Mesenteric fat pad (tissue), 1 donor: ENCODE measurements at regions not wholly inside any gene's neighbourhood (a gene's known extent, or its start where the extent isn't known, plus 50 kb on each side); places are given as distances from the start of the nearest gene placed in this dataset.

Source experiments
- DNase-seq: peaks from one replicate; pipeline ENCODE4 v3.0.0-alpha.2; 2020; ENCODE audit warnings: low spot score
- donor health status: DM: yes; HTN: yes; CAD: no.

DNA sequence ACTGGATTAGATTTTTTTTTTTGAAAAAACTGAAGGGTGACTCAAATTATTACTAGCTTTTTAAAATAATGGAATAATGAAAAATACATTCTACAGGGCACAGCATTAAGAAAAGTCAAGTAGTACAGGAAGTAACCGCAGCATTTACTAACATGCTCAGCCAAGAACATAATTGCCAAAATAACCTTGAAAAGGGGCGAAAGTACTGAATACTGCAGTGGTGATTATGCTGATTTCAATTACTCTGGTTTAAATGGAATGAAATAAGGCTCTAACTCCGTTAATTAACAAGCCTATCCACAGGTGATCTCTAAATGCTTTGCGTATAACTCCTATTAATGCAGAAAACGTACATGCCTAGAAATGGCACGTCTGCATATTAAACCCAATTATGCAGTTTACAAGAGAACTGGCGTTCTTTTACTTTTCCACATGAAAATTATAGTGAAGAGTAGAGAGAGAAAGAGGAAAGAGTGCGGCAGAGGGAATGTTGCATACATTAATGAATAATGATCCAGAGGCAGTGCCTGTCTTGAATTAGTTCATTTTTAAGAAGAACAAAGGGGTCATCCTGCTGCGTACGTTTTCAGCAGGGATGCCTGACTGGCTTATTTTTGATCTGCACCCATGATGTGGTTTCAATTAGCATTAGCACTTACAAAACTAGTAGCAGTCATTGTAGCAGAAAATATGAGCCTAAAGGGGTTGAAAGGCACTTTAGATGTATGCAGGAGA lies 612.4 kb downstream of the NYAP2 start:
- DNase-seq: no peak

DNA sequence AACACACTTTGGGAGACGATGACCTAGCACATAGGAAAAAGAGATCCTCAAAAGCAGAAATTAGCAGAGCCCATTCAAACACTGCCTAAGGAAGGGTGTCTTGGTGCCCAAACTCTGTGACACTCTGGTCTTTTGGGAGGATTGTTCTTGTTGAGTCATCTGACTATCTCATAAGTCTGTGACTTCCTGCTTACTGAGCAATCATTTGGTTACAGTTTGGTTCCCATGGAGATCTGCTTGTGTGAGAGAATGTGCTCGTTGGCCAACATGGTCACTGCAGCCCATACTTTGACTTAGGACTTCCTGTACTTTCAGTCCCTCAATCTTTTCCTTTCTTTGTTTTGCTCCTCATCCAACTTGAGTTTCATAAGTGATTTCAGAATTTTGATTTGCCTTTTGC lies 602.9 kb downstream of the NYAP2 start:
- DNase-seq: no peak

DNA sequence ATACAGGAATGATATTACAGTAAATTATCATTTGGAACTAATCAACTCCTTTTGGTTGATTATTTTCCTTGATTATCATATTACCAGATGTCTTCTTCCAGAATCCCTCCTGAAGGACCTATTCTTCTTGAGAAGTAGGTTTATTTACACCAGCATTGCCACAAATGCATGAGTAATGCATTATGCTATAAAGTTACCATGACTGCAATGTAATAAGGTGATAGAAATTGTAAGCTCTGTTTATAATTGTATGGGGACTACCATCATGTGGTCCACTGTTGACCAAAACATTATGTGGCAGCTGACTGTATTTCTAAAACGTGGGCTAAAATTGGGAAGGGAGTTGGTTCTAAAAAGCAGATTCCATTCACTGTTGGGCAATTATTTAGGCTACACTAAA lies 602.2 kb downstream of the NYAP2 start:
- no peak for DNase-seq

DNA sequence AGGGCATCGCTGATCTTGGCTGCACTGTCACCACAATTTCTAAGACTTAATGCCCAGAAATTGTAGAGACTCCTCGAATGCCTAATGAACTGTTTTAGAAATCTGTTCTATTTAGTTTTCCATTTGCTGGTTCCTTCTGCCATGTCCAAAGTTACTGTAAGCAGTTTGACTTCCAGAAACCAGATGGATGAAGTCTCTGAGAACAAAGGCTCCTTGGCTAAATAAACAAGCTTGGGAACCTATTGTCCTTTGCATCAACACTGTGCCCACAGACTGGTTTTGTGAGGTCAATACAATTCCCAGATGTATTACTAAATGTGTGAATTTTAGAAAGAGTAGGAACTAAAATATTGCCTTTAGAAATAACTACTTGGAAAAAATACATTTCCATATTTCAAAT lies 600.2 kb downstream of the NYAP2 start:
- DNase-seq: no peak

DNA sequence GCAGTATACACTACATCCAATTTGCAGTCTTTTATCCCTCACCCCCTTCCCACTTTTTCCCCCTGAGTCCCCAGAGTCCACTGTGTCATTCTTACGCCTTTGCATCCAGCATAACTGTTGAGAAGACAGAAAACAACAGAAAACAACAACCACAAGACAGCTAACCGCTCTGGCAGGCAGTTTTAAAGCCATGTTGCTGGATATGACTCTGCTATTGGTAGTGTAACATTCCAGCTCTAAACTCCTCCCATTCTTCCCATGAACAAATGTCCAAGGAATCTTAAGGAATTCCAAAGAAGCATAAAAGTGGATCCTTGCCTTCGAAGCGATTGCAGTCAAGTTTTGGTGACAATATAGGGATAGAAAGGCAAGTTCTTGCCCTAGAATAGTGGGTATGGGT lies 599.1 kb downstream of the NYAP2 start:
- DNase-seq: no peak

DNA sequence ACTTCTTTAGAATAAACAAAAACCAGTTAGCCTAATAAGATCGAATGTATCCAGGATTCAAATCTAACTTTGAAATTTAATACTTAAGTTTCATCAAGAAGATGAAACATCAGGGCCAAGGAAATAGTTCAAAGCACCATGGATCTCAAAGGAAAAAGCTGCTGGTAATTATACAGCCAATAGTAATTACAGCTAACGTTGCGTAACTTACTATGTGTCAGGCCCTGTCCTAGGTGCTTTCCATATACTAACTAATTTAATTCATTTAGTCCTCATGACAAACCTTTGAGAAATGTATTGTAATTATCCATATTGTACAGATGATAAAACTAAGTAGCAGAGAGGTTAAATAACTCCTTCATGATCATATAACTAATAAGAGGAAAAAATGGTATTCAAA lies 598.6 kb downstream of the NYAP2 start:
- no peak for DNase-seq

DNA sequence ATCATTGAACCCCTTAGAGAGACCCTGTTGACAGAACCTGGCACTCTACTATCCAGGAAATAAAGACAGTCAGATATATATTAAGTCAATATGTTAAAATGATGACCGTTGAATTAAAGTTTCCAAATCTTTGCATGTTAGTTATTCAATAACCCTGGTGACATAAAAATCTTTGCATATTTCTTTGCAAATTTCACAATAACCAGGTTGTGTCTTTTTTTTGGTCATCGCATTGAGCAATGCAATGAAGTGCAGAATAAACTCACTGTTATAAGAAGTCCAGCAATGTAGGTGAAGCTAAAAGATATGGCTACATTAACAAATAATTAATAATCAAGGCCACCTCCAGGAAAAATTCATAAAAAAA lies 596.9 kb downstream of the NYAP2 start:
- no peak for DNase-seq

DNA sequence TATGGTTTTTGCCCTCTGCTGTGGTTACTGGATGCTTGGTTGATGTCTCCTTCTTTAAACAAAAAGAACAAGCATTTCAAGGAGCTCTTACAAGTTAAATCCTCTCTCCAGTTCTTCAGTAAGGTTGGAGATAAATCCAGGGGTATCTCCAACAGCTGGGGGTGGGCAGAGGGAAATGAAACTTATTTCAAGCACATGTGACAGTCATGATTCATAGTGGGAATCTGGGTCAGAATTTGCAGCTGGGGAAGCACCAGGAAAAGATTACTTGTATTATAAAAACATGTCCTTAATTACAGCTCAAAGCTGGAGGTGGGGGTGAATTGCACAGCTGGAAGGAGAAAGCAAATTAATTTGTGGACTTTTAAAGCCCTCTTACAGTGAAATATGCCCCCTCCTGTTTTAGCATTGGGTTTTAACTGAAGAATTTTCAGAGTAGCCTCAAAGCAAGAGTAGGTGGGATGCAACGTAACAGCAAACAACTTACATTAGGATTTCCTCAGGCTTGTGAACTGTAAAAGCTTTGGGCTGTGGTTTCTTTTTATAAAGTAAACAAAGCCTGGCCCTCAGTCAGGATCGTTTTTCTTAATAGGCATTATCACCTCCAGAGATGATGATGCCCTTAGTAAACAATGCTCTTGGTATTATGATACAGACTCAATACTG lies 596.4 kb downstream of the NYAP2 start:
- no peak for DNase-seq

DNA sequence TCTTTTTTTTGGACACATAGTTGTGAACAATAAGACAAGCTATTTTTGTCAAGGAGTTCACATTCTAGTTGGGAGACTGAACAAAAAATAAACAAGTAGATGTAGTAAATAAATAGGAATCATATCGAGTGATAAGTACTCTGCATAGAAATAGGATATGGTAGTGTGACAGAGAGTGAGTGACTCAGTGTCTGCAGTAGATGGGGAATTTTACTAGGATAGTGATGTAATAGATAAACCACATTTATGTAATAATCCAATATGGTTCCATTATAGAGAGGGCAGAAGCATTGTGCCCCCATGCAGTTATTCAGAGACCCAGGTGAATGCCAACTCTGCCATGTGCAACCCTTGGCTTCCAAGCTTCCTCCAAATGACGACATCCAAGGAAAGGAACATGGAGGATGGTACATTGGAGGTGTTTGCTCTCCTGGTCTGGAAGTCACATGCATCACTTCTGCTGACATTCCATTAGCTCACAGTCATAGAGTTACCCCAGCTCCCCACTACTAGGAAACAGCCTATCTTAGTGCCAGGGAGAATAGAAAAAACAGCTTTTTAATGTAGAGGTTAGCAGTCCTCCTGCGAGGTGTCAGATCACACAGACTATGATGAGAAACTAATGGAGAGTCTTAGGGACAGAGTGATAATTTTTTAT lies 595.4 kb downstream of the NYAP2 start:
- no peak for DNase-seq

DNA sequence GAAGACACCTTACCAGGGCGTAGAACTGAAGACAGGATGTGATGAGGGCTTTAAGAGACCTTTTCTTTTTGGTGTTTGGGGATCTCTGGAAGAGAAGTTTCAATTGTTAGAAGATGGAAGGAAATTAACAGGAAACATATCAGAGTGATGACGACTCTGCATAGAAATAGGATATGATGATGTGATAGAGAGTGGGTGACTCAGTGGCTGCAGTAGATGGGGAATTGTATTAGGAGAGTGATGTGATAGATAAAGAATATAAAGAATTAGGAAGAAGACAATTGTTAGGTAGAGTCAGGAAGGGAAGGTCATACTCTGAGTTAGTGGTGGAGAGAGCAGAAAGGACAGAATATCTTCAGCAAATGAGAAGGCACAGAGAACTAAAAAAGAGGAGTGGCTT lies 593.9 kb downstream of the NYAP2 start:
- DNase-seq: no peak

DNA sequence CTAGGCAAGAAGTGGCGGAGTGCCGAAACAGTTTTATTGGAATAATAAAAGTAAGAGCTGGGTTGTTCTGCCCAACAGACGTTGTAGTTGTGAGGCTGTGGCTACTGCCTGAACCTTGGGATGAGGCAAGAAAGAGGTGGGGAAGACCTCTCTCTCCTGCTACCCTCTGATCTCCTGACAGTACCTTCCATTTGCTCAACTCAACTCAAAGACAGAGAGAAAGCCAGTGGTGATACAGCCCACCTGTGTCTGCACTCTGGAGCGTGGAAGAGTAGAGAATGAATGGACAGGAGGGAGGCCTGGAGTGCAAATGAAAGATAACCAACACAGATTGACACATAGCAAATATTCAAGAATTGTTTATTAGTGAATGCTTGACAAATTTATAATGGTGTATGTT lies 590.3 kb downstream of the NYAP2 start:
- DNase-seq: no peak

DNA sequence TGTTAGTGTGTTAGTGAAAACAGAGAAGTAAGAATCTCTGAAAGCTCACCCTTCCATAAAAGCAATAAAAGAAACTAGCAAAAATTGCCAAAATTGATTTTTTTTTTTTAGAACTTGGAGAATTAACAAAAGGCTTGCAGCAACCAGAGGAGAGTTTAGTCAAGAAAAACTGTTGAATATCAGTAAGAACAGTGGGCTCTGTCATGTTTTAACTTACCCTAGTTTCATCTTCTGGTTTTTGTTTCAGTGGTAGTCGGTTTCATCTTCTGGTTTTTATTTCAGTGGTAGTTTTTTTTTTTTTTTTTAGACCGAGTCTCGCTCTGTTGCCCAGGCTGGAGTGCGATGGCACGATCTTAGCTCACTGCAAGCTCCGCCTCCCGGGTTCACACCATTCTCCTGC lies 580.9 kb downstream of the NYAP2 start:
- no peak for DNase-seq

DNA sequence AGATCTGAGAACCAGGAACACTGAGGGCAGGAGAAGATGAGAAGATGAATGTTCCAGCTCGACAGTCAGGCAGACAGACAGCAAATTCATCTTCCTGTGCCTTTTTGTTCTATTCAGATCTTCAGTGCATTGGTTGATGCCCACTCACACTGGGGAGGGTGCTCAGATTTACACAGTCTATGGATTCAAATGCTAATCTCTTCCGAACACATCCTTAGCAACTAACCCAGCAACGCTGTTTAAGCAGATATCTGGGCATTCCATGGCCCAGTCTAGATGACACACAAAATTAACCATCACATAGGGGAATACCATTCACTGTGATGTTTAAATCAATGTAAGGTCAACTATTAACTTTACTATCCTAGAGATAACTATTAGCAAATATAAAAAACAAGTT lies 571.9 kb downstream of the NYAP2 start:
- DNase-seq: no peak

DNA sequence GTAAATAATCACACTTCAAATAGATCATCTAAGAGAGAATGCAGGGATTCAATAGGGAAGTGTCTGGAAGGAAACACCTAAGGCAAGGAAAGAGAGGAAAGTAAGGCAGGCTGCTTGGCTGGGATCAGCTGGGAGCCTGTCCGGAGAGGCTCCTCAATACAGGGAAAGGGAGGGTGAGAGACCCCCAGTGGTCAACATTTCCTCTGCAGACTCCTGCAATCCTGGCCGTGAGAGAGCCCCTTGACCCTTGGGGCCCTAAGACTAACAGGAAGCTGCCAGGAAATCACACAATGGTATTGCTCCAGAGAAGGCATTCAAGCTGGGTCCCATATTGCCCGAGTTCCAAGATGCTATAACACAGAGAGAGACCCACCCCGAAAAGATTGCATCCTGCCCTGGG lies 549.4 kb downstream of the NYAP2 start:
- no peak for DNase-seq

DNA sequence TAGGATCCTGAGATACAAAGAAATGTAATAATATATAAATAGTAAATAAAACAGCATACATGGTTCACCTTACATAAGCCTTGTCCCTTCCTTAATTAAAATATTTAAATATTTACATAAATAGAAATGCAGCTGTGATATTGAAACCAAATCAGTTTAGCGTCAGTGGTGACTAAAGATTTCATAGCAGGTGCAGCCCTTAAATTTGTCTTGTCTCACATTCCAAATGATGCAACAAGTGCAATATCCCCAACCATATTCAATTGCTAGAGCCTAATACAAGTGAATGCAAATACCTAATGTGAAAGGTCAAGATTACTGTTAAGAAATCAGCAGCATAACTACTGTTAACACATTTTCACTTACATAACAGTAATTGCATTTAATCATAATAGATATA lies 539.5 kb downstream of the NYAP2 start:
- no peak for DNase-seq

DNA sequence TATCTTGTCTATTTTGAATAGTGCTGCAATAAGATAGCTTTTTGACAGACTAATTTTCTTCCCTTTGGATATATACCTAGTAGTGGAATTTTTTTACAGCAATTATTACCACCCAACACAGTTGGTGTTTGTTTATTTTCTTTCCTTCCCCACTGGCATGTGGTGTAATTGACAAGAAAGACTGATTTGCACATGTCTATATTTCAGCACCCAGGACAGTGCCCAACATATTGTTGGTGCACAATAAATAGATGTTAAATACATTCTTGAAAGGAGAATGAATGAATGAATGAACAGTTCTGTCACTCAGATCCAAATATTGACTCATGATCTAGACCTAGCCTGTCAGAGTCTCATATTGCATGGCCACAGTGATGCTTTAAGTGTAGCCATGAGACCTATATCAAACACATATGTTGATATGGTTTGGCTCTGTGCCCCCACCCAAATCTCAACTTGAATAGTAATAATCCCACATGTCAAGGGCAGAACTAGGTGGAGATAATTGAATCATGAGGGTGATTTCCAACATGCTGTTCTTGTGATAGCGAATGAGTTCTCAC lies 538.2 kb downstream of the NYAP2 start:
- DNase-seq: no peak

DNA sequence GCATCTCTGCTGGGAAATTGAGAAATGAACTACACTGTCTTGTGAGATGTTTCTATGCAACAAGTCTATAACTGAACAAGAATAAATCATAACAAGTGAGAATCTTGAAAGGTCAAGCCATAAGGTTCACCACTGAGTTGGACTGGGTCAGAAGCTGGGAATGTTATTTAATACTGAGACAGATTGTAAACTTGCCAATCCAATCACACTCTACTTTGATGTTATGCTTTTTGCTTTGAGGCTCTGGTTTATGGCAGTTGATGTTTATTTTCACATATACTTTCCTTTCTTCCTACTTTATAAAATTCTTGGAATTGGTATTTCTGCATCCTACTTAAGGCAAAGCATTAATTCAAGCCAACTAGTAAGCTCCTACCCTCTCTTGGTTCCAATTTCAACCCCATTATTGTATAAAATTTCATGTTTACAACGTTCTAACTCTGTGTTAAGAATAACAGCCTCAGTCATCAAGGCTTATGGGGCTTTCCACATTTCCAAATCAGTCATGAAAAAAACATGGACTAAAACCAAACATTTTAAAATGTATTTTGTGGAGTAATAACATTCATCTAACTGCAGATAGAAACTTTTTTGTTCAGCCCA lies 533.4 kb downstream of the NYAP2 start:
- DNase-seq: no peak

DNA sequence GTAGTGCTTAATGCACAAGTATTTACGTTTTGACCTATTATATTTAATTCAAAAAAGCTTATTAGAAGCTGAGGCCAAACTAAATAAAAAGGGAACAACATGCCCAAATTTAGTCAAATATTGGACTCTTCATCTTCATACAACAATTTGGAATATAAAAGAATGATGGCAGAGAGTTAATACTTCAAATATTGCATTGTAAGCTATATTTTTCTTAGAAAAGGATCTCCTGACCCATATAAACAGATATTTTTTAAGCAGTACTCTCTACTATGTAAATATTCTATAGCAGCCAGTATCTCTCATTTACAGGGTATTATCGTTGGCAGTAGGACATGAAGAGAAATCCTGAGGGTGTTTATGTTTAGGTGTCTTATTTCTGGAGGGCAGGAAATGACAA lies 531.2 kb downstream of the NYAP2 start:
- no peak for DNase-seq

DNA sequence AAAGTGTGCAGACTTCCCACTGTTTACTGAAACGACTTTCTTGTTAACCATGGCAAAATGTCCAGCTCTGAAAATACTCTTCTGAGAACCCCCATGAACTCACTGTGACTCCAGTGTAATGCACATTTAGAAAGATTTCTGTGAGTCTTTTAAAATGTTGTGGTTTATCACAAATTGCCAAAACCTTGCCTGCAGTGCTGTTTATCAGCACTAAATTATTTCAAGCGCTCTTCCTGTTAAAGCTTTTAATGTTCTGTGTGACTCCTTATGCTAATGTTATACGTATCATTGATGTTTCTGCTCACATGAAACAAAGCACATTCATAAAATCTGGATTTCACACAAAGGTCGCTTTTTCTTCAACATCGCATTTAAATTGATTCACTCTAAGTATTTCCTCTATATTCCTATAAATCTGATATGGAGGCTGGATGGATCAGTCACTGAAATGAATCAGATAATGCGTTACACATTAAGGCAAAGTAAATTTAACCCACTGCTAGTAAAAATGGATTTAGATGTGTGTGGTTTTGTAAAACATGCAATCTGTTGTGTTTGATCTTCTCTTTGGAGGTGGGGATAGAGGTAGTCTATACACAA lies 521.2 kb downstream of the NYAP2 start:
- no peak for DNase-seq

DNA sequence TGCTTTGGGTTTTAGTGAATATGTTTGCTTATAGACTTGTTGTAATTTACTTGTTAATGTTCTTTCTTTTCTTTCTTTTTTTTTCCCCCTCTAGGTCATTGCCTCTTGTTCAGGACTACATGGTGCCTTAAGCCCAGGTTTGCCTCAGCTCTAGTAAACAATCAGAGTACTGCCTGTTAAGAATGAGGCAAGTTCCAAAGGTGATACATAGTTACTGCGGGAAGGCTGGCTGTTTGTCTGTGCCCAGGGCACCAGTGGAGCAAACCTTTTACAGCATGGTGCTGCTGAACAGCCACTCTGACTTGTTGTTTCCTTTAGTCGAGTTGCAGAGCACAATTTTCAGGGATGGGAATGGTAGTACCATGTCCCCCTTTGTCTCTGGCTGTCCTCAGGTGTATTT lies 517.2 kb downstream of the NYAP2 start:
- no peak for DNase-seq

DNA sequence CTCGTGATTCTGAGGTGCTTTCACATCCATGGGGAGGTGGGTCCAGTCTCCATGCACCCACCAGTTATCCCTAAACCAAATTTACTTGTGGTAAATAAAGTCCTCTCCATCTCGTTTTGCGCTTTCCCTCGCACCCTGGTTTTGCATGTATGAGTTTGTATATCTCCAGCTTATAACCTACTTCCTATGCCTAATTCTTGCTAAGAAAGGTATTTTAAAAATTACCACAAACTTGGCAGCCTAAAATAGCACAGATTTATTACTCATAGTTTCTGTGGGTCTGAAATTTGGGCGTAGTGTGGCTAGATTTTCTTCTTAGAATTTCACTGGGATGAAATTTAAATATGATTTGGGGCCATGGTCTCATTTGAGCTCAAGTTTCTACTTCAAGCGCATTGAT lies 511.5 kb downstream of the NYAP2 start:
- DNase-seq: no peak

DNA sequence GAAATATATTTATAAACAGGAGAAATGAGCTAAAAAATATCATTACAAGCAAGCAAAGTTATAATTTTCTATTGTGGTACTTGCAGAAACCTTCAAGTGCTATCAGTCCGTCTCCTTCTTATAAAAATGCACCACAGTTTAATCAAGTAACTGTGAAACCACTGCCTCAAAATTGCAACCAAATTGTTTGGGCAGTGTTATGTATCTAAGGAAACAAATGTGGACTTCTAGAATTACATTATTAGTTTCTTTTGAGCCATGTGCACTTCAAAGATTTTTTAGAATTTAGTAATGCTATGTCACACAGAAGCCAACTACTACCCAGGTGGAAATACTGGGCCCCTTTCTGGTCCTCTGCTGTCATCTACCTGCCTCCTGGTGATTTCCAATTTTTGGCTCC lies 495.6 kb downstream of the NYAP2 start:
- no peak for DNase-seq
